GM18909 (cell line): ENCODE measurements at regions not wholly inside any gene's neighbourhood (a gene's known extent, or its start where the extent isn't known, plus 50 kb on each side); places are given as distances from the start of the nearest gene placed in this dataset.

ENCODE experiments used
- ATAC-seq: cut with Tn5 transposase; IDR thresholded peaks from one replicate; pipeline ENCODE4 v1.9.1; 2021; ENCODE audit warnings: mild to moderate bottlenecking; ENCODE audit not compliant: unreplicated experiment, poor library complexity

DNA sequence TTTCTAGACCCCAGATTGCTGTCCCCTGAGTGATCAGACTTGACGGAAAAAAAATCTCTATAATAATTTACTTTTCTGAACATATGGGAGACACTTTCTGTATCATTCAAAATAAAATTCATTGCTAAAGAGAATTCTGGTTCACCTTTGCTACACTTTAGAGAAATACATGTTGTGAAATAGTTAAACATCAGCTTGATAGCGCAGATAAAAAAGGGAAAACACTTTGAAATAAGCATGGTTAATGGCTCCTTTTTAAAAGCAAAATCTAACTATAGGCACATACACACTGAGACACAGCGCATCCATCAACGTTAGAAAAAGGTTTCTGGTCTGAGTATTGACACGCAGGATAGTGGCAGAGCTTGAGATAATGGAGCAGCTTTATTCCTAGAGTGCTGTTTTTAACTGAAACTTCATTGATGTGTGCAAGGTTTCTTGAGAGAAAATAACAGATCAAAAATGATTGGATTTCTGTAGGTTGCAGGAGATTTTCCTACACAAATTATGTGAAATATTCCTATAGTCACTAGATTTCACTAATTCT lies 341.2 kb downstream of the MZT1 start:
- ATAC-seq: no peak

DNA sequence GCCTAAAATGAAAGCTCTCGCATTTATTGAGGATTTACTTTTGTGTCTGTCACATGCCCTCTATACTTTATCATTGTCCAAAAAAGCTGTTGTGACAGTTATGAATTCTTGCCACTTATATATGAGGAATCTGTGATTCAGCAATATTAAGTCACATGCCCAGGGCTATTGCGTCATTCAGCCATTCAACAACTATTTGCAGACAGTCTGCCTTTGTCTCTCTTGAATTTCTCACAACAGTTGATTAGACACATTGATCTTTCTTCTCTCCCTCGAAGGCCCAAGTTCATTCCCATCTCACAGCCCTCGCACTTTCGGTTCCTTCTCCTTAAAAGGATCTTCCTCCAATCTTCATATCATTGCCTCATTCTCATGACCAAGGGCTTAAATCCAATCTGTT lies 342.6 kb downstream of the MZT1 start:
- ATAC-seq: no peak

DNA sequence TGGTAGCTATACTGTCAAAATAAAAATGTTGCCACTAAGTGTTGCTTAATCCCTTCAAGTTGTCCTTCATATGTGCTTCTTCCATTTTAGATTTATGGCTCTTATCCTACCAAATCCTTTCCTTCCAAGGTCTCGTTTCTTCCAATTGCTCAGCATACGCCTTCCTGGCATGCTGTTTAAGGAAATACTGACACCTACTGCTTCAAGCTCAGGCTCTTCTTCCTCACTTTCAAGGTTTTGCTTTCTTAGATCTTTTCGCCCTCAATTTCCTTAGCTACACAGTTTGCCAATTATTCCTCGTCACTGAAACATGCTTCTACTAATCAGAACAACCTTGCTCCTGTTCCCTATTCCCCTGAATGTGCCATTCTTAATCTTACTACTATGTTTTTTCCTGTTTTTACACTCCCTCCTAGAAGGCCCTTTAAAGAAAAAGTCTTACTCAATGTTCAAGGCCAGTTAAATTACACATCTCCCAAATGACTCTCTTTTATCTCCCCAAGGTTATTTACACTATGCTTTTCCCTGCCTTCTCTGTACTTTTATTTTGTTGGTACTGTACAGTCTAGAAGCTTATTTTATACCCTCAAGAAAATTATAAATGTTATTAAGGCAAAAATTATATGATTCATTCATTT lies 343.1 kb downstream of the MZT1 start:
- ATAC-seq: no peak

DNA sequence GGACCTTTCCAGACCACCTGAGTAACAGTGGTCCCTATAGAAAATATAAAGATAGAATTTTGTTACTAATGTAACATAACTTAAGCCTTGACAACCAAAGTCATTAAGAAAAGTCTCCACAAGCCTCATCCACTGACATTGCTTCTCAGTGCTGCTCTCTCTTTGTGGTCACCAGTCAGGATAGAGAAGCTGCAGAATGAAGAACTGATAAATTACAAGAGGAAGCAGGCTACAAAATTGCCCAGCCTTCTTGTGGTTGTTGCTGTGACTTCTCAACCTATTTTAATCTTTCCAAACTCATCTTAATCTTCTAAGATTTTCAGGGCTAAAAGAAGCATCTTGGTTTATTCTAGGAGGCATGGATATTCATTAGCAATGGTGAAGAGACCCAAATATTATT lies 343.8 kb downstream of the MZT1 start:
- no peak for ATAC-seq

DNA sequence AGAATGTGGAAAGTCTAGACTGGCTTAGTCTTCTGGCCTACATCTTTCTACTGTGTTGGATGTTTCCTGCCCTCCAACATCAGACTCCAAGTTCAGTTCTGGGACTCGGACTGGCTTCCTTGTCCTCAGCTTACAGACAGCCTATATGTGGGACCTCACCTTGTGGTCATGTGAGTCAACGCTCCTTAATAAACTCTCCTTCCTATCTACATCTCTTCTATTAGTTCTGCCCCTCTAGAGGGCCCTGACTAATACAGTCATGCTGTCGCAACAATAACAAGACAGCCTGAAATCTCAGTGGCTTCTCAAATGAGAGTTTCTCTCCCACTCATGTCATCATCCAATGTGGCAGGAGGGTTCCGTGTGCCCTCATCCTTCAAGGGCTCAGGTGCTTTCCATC lies 347.8 kb downstream of the MZT1 start:
- no peak for ATAC-seq

DNA sequence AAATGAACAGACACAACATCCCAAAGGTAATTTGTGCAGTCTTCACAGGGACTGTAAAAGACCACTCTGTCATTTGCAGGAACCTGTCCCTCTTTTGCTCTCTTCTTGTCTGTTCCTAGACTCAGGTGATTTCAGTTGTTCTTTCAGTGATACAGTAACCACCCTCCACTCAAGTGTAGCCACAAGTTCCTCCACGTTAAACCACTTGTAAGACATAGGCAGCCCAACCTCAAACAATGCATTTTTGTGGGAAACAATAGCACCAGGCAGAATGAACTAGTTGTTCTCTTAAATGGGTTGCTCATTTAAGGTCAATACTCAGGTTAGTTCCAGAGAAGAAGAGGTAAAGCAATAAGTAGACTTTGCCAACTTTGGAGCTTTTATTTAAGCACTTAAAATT lies 359.4 kb downstream of the MZT1 start:
- ATAC-seq: no peak

DNA sequence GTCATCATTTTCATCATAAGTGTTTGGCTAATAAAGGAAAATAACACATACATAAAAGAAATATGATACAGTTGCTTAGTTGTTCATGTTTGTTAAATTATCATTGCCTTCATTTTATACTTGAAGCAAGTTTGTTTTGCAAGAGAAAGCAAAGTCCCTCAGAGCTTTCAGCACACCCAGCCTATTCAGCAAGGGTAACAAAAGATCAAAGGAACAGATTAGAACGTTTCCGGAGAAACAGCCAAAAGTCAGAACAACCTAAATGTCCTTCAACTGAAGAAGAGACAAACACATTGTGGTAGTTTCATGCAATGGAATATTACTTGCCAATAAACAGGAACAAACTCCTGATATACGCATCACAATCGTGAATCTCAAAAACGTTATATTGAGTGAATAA lies 380.7 kb downstream of the MZT1 start:
- no peak for ATAC-seq

DNA sequence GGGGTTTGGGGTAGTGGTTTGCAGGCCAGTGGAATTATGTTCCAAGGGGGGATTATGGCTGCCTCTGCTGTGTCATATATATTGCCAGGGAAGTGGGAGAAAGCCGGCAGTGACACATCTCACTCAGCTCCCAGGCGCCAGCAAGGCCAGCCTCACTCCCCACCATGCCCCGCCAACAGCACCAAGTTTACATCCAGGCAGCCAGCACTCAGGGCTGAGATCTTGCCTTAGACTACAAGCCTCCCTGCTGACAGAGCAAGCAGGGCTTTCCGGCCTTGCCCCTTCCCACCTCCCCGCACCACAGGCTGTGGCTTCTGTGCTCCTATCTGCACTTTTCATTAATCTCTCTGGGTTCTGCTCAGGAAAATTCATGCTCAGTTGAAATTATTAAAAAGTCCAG lies 385.1 kb downstream of the MZT1 start:
- no peak for ATAC-seq

DNA sequence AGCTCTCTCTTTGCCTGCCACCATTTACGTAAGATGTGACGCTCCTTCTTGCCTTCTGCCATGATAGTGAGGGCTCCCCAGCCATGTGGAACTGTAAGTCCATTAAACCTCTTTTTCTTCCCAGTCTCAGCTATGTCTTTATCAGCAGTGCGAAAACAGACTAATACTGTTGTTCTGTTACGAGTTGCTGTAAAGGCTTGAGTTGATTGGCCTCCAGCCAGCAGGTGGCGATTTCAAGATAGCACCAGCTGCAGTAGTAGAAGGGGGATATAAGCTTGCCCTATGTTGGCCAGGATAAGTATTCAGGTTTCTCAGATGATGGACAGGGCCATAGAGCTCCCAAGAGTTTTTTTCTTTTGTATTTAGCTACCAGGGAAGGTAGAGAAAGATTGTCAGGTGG lies 385.5 kb downstream of the MZT1 start:
- ATAC-seq: no peak

DNA sequence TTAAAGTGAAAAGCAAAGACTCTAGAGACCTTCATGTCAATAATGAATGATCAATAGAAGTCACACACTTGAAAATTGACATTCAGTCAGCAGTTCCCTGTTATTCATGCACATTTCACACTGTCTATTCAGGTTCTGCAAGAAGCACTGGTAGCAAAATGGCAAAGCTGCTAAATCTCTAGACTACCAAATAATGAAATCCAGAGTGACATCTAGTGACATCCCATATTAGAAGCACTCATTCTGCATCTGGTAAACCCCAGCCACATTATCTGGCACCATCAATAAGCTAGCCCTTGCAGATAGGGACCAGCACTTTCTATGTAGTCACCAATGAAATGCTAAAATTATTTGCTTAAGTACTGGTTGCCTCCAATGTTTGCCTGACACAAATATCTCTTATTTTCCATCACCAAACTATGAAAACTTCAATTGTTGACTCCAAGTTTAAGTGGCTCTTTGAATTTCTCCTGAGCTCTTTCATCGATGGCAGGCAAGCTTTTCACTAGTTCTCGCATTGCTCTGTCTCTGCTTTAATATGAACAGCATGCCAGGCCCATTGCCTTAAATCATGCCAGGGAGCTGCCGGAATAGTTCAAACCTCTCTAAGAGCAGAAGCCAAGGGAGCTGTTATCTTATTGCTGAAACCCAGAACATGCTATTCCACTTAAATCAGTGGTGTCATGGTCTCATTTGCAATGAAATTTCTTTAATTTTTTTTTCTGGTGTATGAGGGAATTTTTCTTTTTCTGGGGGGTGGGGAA lies 409.9 kb downstream of the MZT1 start:
- no peak for ATAC-seq

DNA sequence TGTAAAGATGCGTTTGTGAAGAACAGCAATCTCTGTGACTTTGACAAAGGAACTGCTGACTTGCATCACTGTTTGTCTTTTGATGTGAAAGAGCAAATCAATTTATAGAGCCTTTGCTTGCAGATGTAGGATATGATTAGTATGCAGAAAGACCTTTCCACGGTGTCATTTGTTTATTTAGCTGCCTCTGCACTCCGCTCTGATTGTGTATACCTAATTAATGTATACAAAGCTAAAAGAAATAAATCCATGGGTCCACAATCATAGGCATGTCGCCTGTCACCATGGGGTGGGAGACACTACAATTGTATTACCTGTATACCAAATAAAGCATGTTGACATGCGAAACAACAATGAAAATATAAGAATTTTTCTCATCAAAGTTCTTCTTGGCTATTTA lies 410.7 kb downstream of the MZT1 start:
- ATAC-seq: no peak

DNA sequence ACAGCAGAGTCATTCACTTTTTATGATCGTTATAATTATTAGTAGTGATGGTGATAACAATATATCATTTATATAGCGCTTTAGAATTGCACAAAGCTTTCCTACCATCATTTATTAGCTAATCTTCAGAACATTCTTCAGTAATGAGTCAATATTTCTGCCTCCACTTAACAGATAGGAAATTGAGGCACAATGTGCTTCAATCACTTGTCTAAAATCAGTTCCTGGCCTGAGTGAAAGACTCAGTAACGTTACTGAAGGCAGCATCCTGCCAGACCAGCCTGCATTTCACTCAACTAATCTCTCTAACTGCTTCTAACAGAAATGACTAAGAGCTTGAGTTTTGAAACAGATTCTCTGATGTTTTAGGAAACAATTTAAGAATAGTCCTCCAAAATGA lies 412.1 kb downstream of the MZT1 start:
- ATAC-seq: no peak

DNA sequence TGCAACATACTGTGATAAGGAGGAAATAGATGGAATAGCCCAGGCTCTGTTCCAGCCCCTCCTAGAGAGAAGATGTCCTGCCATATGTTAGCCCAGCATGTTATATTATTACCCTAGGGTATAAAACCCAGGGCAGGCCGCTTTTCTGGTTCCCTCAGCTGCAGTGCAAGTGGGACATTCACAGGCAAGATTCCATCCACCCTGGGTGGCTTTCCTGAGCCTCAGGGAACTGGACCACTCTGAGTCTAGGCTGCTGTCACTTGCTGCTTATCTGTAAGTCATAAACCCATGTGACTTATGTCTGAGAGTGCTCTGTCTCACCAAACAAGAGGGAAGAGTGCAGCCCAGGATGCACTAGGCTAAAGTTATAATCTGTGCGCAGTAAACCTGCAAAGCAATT lies 413.2 kb downstream of the MZT1 start:
- no peak for ATAC-seq

DNA sequence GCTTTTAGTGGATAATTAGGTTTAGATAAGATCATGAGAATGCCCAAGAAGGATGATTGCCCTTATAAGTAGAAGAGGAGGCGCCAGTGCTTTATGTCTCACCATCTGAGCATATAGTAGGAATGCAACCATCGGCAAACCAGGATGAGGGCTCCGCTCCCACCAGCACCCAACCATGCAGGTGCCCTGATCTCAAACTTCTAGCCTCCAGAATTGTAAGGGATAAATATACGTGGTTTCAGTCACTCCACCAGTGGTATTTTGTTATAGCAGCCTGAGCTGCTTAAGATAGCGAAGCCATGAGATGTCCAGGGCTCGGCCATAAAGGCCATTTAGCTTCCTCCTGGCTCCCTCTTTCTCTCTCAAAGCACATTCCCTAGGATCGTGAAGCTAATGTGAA lies 413.9 kb downstream of the MZT1 start:
- ATAC-seq: no peak

DNA sequence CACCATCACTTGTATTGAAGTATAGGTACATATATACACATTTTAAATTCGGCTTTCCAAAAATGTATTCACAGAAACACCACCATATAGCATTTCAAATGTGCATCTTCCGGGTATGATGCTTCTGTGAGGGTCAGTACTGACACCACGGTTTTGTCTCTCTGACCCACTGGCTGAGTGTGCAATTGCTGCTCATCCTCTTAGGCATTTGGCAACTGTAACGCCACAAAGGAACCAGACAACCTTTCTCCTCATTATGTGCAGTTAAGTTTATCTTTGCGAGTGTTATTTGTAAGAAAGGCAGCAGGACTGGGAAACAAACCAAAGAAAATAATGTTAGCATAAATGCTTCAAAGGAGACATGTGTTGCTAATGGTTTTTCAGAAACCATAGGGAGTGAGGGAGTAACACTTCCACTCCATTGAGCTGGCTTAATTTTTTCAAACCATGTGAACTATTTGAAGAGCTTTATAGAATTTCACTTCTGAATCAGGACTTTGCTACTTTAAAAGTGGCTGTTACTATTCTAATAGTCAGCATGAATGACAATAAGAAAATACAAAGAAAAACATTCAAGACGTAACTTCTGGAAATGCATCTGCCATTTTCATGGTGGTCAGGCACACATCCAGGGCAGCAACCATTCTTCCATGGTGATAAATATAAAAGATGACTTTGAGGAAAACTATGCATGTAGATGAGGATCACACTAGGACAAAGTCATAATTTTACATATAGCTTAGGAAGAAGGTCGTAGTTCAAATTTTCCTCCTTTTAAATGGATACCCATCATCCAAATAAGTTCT lies 423.3 kb downstream of the MZT1 start:
- ATAC-seq: no peak

DNA sequence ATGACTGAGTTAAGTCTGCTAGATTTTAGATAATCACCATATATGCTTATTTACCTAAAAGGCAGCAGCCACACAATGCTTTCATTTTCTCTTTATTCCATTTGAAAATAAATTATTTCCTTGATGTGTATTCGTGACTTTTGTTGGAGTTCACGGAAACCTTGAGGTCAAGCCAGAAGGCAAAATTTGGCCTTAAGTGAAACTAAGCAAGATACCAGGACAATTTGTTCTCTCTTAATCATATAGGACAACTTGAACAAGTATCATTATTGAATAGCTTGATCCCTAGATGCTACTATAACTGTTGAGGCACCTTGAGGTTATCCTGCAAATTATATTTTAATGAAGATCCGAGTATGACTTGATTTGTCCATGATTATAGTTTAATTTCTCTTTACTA lies 429.2 kb upstream of the DACH1 start:
- ATAC-seq: no peak

DNA sequence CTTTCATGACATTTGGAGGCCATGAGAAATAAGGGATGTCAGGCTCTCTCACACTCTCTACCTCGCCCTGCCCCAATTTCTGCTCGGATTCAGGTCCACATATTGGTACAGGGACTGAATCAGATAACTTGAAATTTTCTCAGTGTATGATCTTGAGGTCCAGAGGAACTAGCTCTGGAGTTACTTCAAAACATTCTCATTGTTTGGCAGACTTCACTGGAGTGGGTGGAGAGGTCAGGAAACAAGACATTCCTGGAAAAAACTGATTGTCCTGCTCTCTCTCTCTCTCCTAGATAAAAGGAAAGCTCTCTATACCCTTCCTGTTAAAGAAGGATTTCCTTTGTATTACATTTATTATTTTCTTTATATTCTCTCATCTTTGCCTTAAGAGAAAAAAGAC lies 428.1 kb upstream of the DACH1 start:
- ATAC-seq: no peak

DNA sequence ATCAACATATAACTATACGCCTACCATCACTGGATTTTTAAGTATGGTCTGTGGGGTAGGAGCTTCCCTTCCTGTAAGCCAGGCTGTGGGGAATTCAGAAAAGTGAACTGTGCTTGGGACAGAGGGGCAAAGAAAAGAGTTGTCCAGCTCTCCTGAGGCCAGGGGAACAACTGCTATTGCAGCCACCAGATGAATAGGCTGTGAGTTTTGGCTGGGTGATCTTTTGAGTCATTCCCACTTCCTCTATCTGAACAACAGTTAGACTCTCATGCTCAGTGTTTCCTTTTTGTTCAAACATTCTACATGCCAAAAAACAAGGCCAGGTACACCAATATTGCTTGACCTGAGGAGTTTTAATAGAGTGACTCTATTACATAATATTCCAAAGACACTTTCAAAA lies 426.2 kb upstream of the DACH1 start:
- no peak for ATAC-seq

DNA sequence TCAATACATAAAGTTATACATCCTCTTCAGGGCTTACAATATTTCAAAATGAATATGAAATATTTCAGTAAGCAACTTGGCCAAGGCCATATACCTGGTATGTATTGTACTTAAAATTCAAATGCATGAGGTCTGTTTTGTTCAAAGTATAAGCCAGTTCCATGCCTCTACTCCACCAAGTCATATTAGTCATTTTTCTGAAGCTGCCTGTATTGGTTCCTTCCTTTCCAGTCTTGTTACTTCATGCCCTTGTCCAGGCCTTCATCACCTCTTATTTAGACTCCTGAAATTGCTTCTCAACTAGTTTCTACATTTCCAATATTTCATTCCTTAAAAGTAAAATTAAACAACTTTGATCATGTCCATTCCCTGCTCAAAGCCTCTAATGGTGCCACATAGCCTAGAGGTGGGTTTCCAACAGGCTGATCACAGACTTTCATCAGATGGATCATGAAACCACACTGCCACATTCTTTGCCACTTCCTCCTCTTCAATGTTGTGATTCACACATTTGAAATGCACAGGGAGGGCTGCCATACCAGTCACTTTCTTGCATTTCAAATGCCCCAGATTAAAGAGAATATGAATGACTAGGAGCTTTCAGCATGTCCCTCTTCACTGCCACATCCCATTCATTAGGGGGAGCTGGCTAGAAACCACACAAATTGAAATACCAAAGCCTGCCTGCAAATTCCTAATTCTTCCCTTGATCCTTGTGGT lies 424.1 kb upstream of the DACH1 start:
- ATAC-seq: no peak

DNA sequence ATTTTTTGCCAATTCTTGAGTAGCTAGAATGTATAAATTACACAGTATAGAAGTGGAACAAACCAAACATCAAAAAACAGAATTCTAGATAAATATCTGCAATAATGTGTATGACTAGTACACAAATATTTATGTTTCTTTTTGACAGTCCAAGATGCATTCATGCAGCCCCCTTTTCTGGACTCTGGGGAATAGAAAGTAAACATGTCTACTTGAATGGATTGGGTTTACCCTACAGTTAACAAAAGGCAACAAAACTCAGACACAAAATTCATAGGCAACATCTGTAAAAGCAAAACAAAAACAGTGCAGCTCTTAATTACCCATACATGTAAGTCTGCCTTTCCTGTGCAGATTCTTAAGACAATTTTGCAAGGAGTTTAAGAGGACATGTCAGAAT lies 419.4 kb upstream of the DACH1 start:
- ATAC-seq: no peak

DNA sequence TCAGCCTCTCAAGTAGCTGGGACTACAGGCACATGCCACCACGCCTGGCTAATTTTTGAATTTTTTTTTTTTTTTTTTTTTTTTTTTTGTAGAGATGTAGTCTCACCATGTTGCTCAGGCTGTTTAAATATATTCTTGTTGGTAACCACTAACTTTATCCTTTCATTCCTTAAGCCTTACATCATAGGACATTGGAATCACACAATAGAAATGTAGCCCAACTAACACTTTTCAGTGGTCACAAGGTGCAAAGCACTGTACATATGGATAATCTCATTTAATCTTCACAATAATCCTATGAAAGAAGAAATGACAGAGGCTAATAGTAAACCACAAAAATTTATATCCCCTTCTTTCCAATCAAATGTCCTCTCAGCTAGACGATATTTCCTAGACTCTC lies 417.8 kb upstream of the DACH1 start:
- ATAC-seq: no peak
